Panc1 (cell line): ENCODE measurements at regions not wholly inside any gene's neighbourhood (a gene's known extent, or its start where the extent isn't known, plus 50 kb on each side); places are given as distances from the start of the nearest gene placed in this dataset.

ENCODE experiments used
- ATAC-seq: fragments of 200-7000 bp; cut with Tn5 transposase; 2 replicates; pipeline ENCODE4 v1.9.1; 2020; ENCODE audit warnings: mild to moderate bottlenecking, moderate library complexity
- BruUV-seq: library from RNA; stranded (reverse); fragments of 400-500 nt; replicated peaks from 2 replicates; lab custom pipeline; 2021; lab: Mats Ljungman, UMichigan
- CTCF ChIA-PET: fragments of 300-600 bp; sonication (Branson Sonifier 250); formaldehyde crosslinking; loops from one replicate; lab custom pipeline; 2022; ENCODE audit warnings: antibody characterized with exemption; lab: Charles Lee
- POLR2A ChIA-PET: fragments of 300-600 bp; sonication (Branson Sonifier 250); formaldehyde crosslinking; loops from one replicate; lab custom pipeline; 2022; ENCODE audit warnings: antibody characterized with exemption; lab: Charles Lee
- DNase-seq: peaks from one replicate; pipeline ENCODE4 v3.0.0-alpha.2; 2010; ENCODE audit warnings: low read depth, low spot score
- H3K27ac ChIP-seq: 2 replicates; pipeline ENCODE4 v1.5.1; 2011; ENCODE audit warnings: mild to moderate bottlenecking, low read length, inconsistent platforms
- H3K27me3 ChIP-seq: fragments of 200-500 bp; sonication (Bioruptor generic); 2 replicates; pipeline ENCODE4 v1.6.0; 2014; ENCODE audit warnings: low read length, inconsistent platforms; ENCODE audit not compliant: control insufficient read depth, insufficient read depth
- H3K36me3 ChIP-seq: fragments of 200-500 bp; sonication (Bioruptor generic); 2 replicates; pipeline ENCODE4 v1.5.1; 2014; ENCODE audit warnings: inconsistent platforms, mild to moderate bottlenecking, low read length, moderate library complexity; ENCODE audit not compliant: control insufficient read depth, insufficient read depth
- H3K4me1 ChIP-seq: 2 replicates; pipeline ENCODE4 v1.5.1; 2011; ENCODE audit warnings: inconsistent platforms, mild to moderate bottlenecking, low read length, moderate library complexity; ENCODE audit not compliant: control insufficient read depth, insufficient read depth
- H3K4me3 ChIP-seq, 2 experiments: 2 replicates each; pipeline ENCODE4 v1.5.1; 2011 to 2012; ENCODE audit warnings: low read depth in 2 of 2, low read length in 2 of 2, mild to moderate bottlenecking in 2 of 2, inconsistent platforms in 1 of 2, moderate library complexity in 1 of 2
- H3K9me3 ChIP-seq: fragments of 200-500 bp; sonication (Bioruptor generic); 2 replicates; pipeline ENCODE4 v1.5.1; 2014; ENCODE audit warnings: low read depth, mild to moderate bottlenecking, inconsistent platforms, low read length, moderate library complexity; ENCODE audit not compliant: control insufficient read depth, insufficient read depth
- CTCF ChIP-seq: fragments of 450-650 bp; IDR thresholded peaks from 2 replicates; pipeline ENCODE4 v1.5.1; 2017; ENCODE audit warnings: mild to moderate bottlenecking
- POLR2AphosphoS5 ChIP-seq: IDR thresholded peaks from 2 replicates; pipeline ENCODE4 v1.6.1; 2012; ENCODE audit warnings: mild to moderate bottlenecking, low read depth, low read length, moderate library complexity
- REST ChIP-seq, 2 experiments: IDR thresholded peaks; 2 replicates each; pipeline ENCODE4 v1.6.1; 2011 to 2012; ENCODE audit warnings: low read depth in 2 of 2, control low read depth in 1 of 2, low read length in 1 of 2, mild to moderate bottlenecking in 1 of 2, moderate library complexity in 1 of 2; ENCODE audit not compliant: insufficient read depth in 1 of 2
- SIN3A ChIP-seq: IDR thresholded peaks from 2 replicates; pipeline ENCODE4 v1.6.1; 2012; ENCODE audit warnings: low read depth, mild to moderate bottlenecking, low read length, moderate library complexity, borderline replicate concordance; ENCODE audit not compliant: insufficient read depth
- TCF7L2 ChIP-seq: IDR thresholded peaks from 2 replicates; pipeline ENCODE4 v1.6.1; 2011; ENCODE audit warnings: mild to moderate bottlenecking, low read depth, low read length, inconsistent platforms
- in situ Hi-C: cut with HindIII; loops from 2 replicates; pipeline ENCODE4 v1.10.0; 2016; ENCODE audit warnings: low sequenced_read_pairs, low pct_unique_long_range_greater_than_20kb
- intact Hi-C: fragments of 100-400 bp; cut with micrococcal nuclease; formaldehyde crosslinking; loops from one replicate; pipeline ENCODE4 v1.10.0; 2022; ENCODE audit not compliant: unreplicated experiment

GRCh38 chr10:62590306-62590705 lies 214.2 kb upstream of the ADO start:
- Histone ChIP-seq H3K9me3 (no peaks in the 10 kb centered on the region), H3K4me1 (no peaks in the 10 kb centered on the region), H3K27ac (no peak overlapping the region), H3K4me3 (no peak overlapping the region), H3K36me3 (no peaks in the 10 kb centered on the region), H3K27me3 (no peaks in the 10 kb centered on the region; the same call in 1 of the 2 replicates)
- BruUV-seq = no TSS peak
- CTCF ChIA-PET = interaction anchor here (0.6 kb wide), 1 partner anchor 1182 kb away, joined by 3 read pairs; no protein-coding TSS in a partner anchor
- in situ Hi-C loops = no loop called here
- POLR2A ChIA-PET = no interaction called here
- no peak for ATAC-seq
- TF ChIP-seq REST (IDR thresholded peaks at IDR 0.05; ENCODE audit: insufficient read depth in 1 of 2, low read depth in 2 of 2, low read length in 1 of 2) (no peak), POLR2AphosphoS5 (no peak), TCF7L2 (no peak), CTCF (no peak), SIN3A (no peak)
- intact Hi-C loops = loop anchor here (5.0 kb wide), 2 partner anchors 492 to 567 kb away; no protein-coding TSS in a partner anchor
- DNase-seq = no peak

- H3K27ac ChIP-seq = no peak overlapping the region
- TF ChIP-seq CTCF = peak; percentile 97
- no peak for TF ChIP-seq REST (IDR thresholded peaks at IDR 0.05; ENCODE audit: insufficient read depth in 1 of 2, low read depth in 2 of 2, low read length in 1 of 2)
- TF ChIP-seq SIN3A = no peak
- TF ChIP-seq TCF7L2 = no peak
- no peak for TF ChIP-seq POLR2AphosphoS5
- in situ Hi-C loops = no loop called here
Measured at GRCh38 chr10:62594093-62594520, 210.4 kb upstream of the ADO start.

More at GRCh38 chr10:62594093-62594520, 210.4 kb upstream of the ADO start:
- no peaks in the 10 kb centered on the region for H3K9me3 ChIP-seq
- peak; percentile 58 for DNase-seq
- BruUV-seq = no TSS peak
- ChIA-PET CTCF (interaction anchor here (1.6 kb wide), 1 partner anchor 224 kb away, joined by 15 read pairs; no protein-coding TSS in a partner anchor), POLR2A (no interaction called here)
- H3K4me1 ChIP-seq = no peaks in the 10 kb centered on the region
- no peak overlapping the region for H3K4me3 ChIP-seq
- ATAC-seq = peak; percentile 93
- no peaks in the 10 kb centered on the region for H3K36me3 ChIP-seq
- H3K27me3 ChIP-seq = no peaks in the 10 kb centered on the region; the same call in 1 of the 2 replicates
- intact Hi-C loops = loop anchor here (2.0 to 5.0 kb wide), 3 partner anchors 225 to 563 kb away; no protein-coding TSS in a partner anchor
